HG02885 (cell line): ENCODE measurements at regions not wholly inside any gene's neighbourhood (a gene's known extent, or its start where the extent isn't known, plus 50 kb on each side); places are given as distances from the start of the nearest gene placed in this dataset.
"Not testable (repeated sequence)": the region's sequence is repeated elsewhere in the genome, so short reads cannot be mapped to it uniquely, and the experiment has no call there.

Experiments
- ATAC-seq: cut with Tn5 transposase; IDR thresholded peaks from one replicate; pipeline ENCODE4 v1.9.1; 2021; ENCODE audit warnings: mild to moderate bottlenecking; ENCODE audit not compliant: unreplicated experiment, poor library complexity

GRCh38 chr4:133600008-133600407 is 450.9 kb downstream of the PCDH10 start:
- ATAC-seq: no peak

- no peak for ATAC-seq
These were observed 449.7 kb downstream of the PCDH10 start for GRCh38 chr4:133598779-133599178.

GRCh38 chr4:133597251-133597650 is 448.2 kb downstream of the PCDH10 start:
- no peak for ATAC-seq

GRCh38 chr4:133596459-133596858 is 447.4 kb downstream of the PCDH10 start:
- ATAC-seq: no peak

GRCh38 chr4:133594390-133595207 is 445.5 kb downstream of the PCDH10 start:
- ATAC-seq: no peak

- ATAC-seq: no peak
These were observed 444.7 kb downstream of the PCDH10 start for GRCh38 chr4:133593764-133594163.

GRCh38 chr4:133592591-133592990 is 443.5 kb downstream of the PCDH10 start:
- ATAC-seq: no peak

GRCh38 chr4:133592106-133592505 is 443.0 kb downstream of the PCDH10 start:
- ATAC-seq: no peak

- no peak for ATAC-seq
These were observed 439.2 kb downstream of the PCDH10 start for GRCh38 chr4:133588306-133588705.

GRCh38 chr4:133585323-133585722 is 436.2 kb downstream of the PCDH10 start:
- no peak for ATAC-seq

- no peak for ATAC-seq
These were observed 435.6 kb downstream of the PCDH10 start for GRCh38 chr4:133584714-133585113.

GRCh38 chr4:133581996-133582619 is 433.0 kb downstream of the PCDH10 start:
- ATAC-seq: no peak

- ATAC-seq: no peak
These were observed 425.2 kb downstream of the PCDH10 start for GRCh38 chr4:133574248-133574647.

- ATAC-seq: no peak
These were observed 416.3 kb downstream of the PCDH10 start for GRCh38 chr4:133565379-133565778.

- no peak for ATAC-seq
These were observed 410.9 kb downstream of the PCDH10 start for GRCh38 chr4:133559987-133560386.

- ATAC-seq: no peak
These were observed 406.6 kb downstream of the PCDH10 start for GRCh38 chr4:133555671-133556070.

GRCh38 chr4:133550436-133550835 is 401.3 kb downstream of the PCDH10 start:
- no peak for ATAC-seq

- ATAC-seq: no peak
These were observed 395.0 kb downstream of the PCDH10 start for GRCh38 chr4:133544097-133544496.

- ATAC-seq: no peak
These were observed 388.7 kb downstream of the PCDH10 start for GRCh38 chr4:133537780-133538281.

GRCh38 chr4:133534224-133534623 is 385.1 kb downstream of the PCDH10 start:
- ATAC-seq: not testable (repeated sequence)

GRCh38 chr4:133524369-133524768 is 375.3 kb downstream of the PCDH10 start:
- no peak for ATAC-seq

GRCh38 chr4:133513901-133514300 is 364.8 kb downstream of the PCDH10 start:
- ATAC-seq: no peak
